Activated naive CD8-positive, alpha-beta T cell treated with anti-CD3 and anti-CD28 coated beads, Interleukin-2, amount 50 U/mL, for 24 hours (primary cell): ENCODE measurements at regions not wholly inside any gene's neighbourhood (a gene's known extent, or its start where the extent isn't known, plus 50 kb on each side); places are given as distances from the start of the nearest gene placed in this dataset.
"Not testable (repeated sequence)": the region's sequence is repeated elsewhere in the genome, so short reads cannot be mapped to it uniquely, and the experiment has no call there.

Experiments
- ATAC-seq: fragments of 150-1000 bp; cut with Tn5 transposase; one replicate; pipeline ENCODE4 v1.10.0; 2021
- DNase-seq: peaks from one replicate; pipeline ENCODE4 v3.0.0; 2021
- H3K27ac Mint-ChIP-seq: one replicate; pipeline ENCODE4 v1.8.0; 2021; ENCODE audit warnings: mild to moderate bottlenecking, mixed read lengths
- H3K27me3 Mint-ChIP-seq: one replicate; pipeline ENCODE4 v1.8.0; 2021; ENCODE audit warnings: mixed read lengths
- H3K36me3 Mint-ChIP-seq: one replicate; pipeline ENCODE4 v1.8.0; 2021; ENCODE audit warnings: low read depth, mixed read lengths
- H3K4me1 Mint-ChIP-seq: one replicate; pipeline ENCODE4 v1.8.0; 2021; ENCODE audit warnings: mixed read lengths
- H3K4me3 Mint-ChIP-seq: one replicate; pipeline ENCODE4 v1.8.0; 2021; ENCODE audit warnings: mild to moderate bottlenecking, moderate library complexity, mixed read lengths
- H3K9me3 Mint-ChIP-seq: one replicate; pipeline ENCODE4 v1.8.0; 2021; ENCODE audit warnings: mixed read lengths

DNA sequence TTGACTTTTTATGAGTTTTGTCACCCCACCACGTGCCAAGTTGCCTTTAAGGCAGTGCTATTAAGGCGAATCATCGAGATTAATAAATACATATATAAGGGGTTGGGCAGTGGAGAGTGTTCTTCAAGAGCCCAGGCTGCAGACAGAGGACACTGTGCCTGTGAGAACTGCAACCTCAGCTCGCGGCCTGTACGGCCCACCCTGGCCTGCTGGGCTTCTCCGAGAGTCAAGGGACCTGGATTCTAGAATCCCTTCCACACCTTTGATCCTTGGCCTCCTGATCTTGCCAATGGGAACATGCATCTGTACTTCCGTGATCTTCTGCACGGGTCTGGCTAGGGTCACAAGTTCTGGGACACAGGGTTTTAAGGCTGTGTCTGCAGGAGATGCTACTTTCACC is 54.5 kb downstream of the IRX5 start:
- H3K36me3 Mint-ChIP-seq = no peaks in the 10 kb centered on the region
- no peak overlapping the region for H3K4me3 Mint-ChIP-seq
- no peaks in the 10 kb centered on the region for H3K4me1 Mint-ChIP-seq
- H3K9me3 Mint-ChIP-seq = no peaks in the 10 kb centered on the region
- DNase-seq = no peak
- no peak overlapping the region for H3K27ac Mint-ChIP-seq
- peaks cover 3% of the 10 kb centered on the region for H3K27me3 Mint-ChIP-seq
- no peak for ATAC-seq

DNA sequence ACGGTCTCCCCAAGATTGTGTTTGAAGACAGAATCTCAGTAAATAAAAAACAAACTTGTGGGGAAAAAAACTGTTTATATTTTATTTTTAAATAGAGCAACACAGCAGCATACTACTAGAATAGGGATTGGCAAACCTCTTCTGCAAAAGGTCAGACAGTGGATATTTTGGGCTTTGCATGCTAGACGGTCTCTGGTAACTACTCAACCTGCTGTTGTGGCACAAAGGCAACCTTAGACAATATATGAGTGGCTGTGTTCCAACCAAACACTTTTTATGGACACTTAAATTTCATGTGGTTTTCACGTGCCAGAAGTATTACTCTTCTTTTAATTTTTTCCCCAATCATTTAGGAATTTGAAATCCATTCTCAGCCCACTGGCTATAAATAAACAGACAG is 55.0 kb downstream of the IRX5 start:
- H3K4me3 Mint-ChIP-seq = no peak overlapping the region
- DNase-seq = no peak
- no peaks in the 10 kb centered on the region for H3K4me1 Mint-ChIP-seq
- no peaks in the 10 kb centered on the region for H3K36me3 Mint-ChIP-seq
- no peak for ATAC-seq
- H3K27me3 Mint-ChIP-seq = peaks cover 3% of the 10 kb centered on the region
- H3K9me3 Mint-ChIP-seq = no peaks in the 10 kb centered on the region
- no peak overlapping the region for H3K27ac Mint-ChIP-seq

DNA sequence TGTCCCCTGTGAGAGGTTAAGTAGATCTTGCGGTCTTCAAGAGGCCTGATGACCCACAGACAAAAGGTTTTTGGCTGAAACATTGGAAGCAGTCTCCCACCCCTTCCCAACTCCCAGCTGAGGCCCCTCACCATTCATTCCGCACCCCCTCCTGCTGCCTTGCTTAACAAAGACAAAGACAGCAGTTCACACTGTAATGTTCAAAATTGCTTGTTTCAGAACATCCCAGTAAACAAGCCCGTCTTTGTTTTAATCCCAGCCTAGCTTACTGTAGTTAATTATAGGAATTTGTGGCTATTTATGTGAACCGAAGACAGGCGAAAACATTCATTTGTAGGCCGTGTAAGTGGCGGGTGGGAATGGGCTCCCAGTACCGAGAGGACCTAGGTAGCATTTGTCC is 55.7 kb downstream of the IRX5 start:
- Mint-ChIP-seq H3K36me3 (no peaks in the 10 kb centered on the region), H3K9me3 (no peaks in the 10 kb centered on the region), H3K27ac (no peak overlapping the region), H3K4me1 (no peaks in the 10 kb centered on the region), H3K27me3 (peaks cover 3% of the 10 kb centered on the region), H3K4me3 (no peak overlapping the region)
- no peak for ATAC-seq
- DNase-seq = no peak

DNA sequence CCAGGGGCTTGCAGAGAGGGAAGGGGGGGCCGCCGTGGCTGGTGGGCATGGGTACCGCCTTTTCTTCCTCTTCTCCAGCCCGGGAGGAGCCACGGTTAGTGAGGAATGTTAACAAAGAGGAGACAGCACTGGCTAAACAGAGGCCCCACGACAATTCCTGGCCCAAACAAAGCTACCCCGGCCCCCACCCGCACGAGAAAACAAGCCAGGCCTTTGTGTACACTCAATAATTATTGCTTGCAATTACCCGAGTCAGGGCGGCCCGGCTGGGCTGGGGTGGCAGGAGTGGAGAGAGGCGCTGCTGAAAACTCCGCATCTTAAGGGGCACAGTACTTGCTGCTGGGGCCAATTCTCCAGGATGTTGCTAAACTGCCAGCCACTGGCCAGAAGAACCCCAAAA is 56.4 kb downstream of the IRX5 start:
- Mint-ChIP-seq H3K36me3 (no peaks in the 10 kb centered on the region), H3K27me3 (peaks cover 3% of the 10 kb centered on the region), H3K4me3 (no peak overlapping the region), H3K4me1 (no peaks in the 10 kb centered on the region), H3K9me3 (no peaks in the 10 kb centered on the region), H3K27ac (no peak overlapping the region)
- ATAC-seq = no peak
- no peak for DNase-seq

DNA sequence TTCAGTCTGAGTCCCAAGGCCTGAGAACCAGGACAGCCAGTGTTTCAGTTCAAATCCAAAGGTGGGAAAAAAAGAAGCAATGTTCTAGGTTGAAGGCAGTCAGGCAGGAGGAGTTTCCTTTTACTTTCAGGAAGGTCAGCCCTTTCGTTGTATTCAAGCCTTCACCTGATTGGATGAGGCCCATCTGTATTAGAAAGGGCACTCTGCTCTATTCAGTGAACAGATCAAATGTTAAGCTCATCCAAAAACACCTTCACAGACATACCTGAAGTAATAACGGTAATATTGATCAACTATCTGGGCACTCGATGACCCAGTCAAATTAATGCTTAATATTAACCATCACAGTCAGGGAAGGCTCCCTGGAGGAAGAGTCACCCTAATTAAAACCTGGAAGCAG is 60.9 kb downstream of the IRX5 start:
- no peak for DNase-seq
- Mint-ChIP-seq H3K4me3 (no peak overlapping the region), H3K27me3 (peaks cover 3% of the 10 kb centered on the region), H3K36me3 (no peaks in the 10 kb centered on the region), H3K4me1 (no peaks in the 10 kb centered on the region), H3K9me3 (no peaks in the 10 kb centered on the region), H3K27ac (no peak overlapping the region)
- ATAC-seq = no peak

DNA sequence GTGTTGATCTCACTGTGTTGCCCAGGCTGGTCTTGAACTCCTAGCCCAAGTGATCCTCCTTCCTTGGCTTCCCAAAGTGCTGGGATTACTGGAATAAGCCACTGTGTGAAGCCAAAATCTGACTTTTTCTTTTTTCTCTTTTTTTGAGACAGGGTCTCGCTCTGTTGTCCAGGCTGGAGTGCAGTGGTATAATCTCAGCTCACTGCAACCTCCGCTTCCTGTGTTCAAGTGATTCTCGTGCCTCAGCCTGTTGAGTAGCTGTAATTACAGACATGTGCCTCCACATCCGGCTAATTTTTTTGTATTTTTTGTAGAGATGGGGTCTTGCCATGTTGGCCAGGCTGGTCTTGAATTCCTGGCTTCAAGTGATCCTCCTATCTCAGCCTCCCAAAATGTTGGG is 61.3 kb downstream of the IRX5 start:
- not testable (repeated sequence) for H3K27ac Mint-ChIP-seq, ATAC-seq, H3K36me3 Mint-ChIP-seq, H3K4me1 Mint-ChIP-seq, H3K9me3 Mint-ChIP-seq, H3K27me3 Mint-ChIP-seq, DNase-seq, H3K4me3 Mint-ChIP-seq

DNA sequence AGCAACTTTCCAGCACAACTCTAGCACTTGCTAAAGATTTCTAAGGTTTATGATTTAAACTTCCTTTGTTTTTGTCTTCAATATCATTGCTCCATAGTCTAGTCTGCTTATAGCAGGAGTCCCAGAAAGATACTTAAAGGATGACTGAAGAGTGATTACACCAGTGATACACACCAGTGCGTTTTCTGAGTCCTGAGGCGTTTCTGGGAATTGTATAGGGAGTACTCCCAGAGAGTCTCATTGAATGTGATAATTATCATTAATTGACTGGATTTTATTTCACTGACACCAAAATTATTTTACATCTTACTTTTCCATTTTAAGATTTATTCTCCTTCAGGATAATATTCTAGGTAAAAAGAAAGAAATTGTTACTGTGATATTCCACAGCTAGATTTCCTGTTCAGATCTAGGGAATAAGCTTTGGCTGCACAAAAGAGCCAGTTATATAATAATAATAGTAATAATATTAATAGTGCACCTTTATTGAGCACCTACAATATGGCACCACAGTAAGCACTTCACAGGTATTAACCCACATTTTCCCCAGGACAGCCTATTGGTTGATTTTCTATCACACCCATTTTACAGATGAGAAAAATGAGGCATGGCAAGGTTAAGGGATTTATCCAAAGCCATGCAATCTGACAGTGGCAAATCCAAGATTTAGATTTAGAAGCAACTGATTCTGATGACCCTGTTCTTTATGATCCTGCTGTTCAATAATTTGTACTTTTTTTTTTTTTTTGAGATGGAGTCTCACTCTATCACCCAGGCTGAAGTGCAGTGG is 62.6 kb downstream of the IRX5 start:
- Mint-ChIP-seq H3K27me3 (peaks cover 3% of the 10 kb centered on the region), H3K4me1 (no peaks in the 10 kb centered on the region), H3K4me3 (no peak overlapping the region), H3K9me3 (no peaks in the 10 kb centered on the region), H3K27ac (no peak overlapping the region), H3K36me3 (no peaks in the 10 kb centered on the region)
- ATAC-seq (no peak), DNase-seq (no peak)

DNA sequence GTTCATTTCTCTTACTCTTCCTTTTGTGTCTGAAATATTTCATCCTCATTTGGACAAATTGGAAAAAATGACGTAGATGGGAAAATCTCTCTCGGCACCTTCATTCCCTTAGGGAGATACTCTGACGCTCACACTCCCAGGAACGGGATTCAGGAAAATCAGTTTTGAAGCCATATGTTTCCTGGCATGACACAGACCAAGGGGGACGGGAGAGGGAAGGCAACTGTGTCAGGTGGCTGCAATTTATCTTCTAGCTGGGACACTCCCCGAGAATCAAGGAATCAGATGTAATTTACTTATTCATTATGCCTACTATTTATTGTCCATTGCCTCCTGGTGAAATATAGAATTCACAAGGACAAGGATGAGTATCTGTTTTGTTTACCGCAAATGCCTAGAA is 65.5 kb downstream of the IRX5 start:
- ATAC-seq (no peak), DNase-seq (no peak)
- H3K4me3 Mint-ChIP-seq = no peak overlapping the region
- H3K9me3 Mint-ChIP-seq = no peaks in the 10 kb centered on the region
- H3K4me1 Mint-ChIP-seq = no peaks in the 10 kb centered on the region
- H3K36me3 Mint-ChIP-seq = no peaks in the 10 kb centered on the region
- no peak overlapping the region for H3K27ac Mint-ChIP-seq
- H3K27me3 Mint-ChIP-seq = peaks cover 4% of the 10 kb centered on the region

DNA sequence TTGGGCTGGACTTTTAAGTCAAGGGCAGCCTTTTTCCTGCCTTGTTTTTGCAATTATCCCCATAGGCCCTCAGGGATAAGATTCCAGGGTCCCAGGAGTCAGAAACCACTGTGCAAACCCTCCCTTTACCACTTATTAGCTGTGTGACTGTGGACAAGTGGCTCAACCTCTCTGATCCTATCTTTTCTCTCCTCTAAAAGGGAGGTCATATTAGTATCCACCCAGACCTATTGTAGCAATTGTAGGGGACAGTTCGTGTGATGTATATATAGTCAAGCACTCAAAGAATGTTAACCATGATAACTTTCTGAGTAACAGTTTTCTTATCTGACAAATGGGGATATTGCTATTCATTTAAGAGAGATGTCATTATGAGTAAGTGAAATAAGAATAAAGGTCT is 68.2 kb downstream of the IRX5 start:
- no peaks in the 10 kb centered on the region for H3K36me3 Mint-ChIP-seq
- H3K27me3 Mint-ChIP-seq = peaks cover 4% of the 10 kb centered on the region
- no peaks in the 10 kb centered on the region for H3K9me3 Mint-ChIP-seq
- no peaks in the 10 kb centered on the region for H3K4me1 Mint-ChIP-seq
- no peak overlapping the region for H3K4me3 Mint-ChIP-seq
- no peak for ATAC-seq
- H3K27ac Mint-ChIP-seq = no peak overlapping the region
- no peak for DNase-seq

DNA sequence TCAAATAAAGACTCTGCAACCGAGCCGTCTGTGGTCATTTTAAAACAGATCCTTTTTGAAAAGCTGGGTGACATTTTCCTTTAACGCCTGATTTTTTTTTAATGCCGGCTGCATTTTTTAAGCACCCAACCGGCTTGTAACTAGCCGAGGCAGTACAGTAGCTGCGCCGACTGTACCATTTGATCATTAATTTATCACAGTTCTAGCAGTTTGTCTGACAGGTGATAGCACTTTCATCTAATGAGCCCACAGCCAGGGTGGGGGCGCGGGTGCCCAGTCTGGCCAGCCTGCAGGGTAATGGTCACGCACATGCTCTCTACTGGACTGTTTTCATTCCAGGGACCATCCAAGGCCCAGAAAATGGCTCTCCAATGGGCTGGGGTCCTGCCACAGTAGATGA is 68.8 kb downstream of the IRX5 start:
- Mint-ChIP-seq H3K4me3 (no peak overlapping the region), H3K27ac (no peak overlapping the region), H3K4me1 (no peaks in the 10 kb centered on the region), H3K9me3 (no peaks in the 10 kb centered on the region), H3K36me3 (no peaks in the 10 kb centered on the region), H3K27me3 (peaks cover 4% of the 10 kb centered on the region)
- no peak for ATAC-seq
- DNase-seq = no peak

DNA sequence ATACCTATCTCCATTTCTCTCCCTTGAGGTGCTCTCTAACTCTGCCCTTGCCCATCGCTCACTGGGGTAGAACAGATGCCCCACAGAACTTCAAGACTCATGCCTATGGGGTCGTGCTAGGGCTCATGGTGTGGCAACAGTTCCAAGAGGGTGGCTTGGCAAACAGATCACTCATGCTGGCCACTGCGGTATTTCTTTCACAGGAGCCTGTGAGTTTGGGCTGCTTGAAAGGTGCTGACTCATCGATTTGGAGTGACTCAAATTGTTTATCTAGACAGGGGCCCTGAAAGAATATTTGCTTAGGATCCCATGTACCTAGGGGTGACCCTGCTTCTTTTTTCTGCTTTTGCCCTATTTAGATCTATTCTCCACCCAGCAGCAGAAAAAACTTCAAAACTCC is 69.9 kb downstream of the IRX5 start:
- ATAC-seq (no peak), DNase-seq (no peak)
- Mint-ChIP-seq H3K9me3 (no peaks in the 10 kb centered on the region), H3K27me3 (peaks cover 4% of the 10 kb centered on the region), H3K36me3 (no peaks in the 10 kb centered on the region), H3K4me3 (no peak overlapping the region), H3K4me1 (no peaks in the 10 kb centered on the region), H3K27ac (no peak overlapping the region)

DNA sequence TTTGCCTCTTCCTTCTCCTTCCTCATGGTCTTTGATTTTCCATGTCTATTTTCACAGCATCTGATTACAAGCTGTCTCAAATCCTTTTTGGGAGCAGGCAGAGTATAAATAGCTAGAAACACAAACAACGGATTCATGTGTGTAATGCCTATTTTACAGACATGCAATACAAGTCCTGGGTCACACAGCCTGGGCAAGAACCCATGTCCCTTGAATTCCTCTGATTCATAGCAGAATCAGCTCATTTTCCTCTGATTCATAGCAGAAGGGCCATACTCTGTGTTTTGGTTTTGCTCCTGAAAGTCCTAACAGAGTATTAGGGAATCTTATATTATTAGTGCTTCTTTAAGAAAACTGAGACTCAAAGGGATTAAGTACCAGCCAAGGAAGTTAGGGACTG is 71.3 kb downstream of the IRX5 start:
- Mint-ChIP-seq H3K9me3 (no peaks in the 10 kb centered on the region), H3K36me3 (no peaks in the 10 kb centered on the region), H3K4me3 (no peak overlapping the region), H3K27ac (no peak overlapping the region), H3K4me1 (no peaks in the 10 kb centered on the region), H3K27me3 (peaks cover 4% of the 10 kb centered on the region)
- ATAC-seq (no peak), DNase-seq (no peak)

DNA sequence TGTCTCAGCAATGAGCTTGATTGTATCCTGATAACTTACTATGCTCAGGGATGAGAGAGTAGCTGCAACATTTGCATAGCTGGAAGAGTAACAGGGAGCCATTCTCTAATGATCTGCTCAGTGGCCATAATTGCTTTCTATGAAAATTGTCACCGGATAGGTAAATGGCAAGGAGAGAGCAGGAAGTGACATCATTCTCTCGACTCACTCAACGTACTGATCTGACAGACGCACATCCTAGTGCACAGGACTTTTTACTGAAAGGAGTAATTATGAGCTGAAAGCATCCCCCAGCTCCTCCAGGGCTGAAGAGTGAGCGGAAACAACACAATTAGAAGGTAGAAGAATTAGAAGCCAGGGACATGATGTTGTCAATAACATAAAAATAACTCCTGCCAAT is 71.8 kb downstream of the IRX5 start:
- no peaks in the 10 kb centered on the region for H3K36me3 Mint-ChIP-seq
- no peak for DNase-seq
- H3K9me3 Mint-ChIP-seq = no peaks in the 10 kb centered on the region
- H3K27ac Mint-ChIP-seq = no peak overlapping the region
- H3K27me3 Mint-ChIP-seq = peaks cover 4% of the 10 kb centered on the region
- no peaks in the 10 kb centered on the region for H3K4me1 Mint-ChIP-seq
- ATAC-seq = no peak
- no peak overlapping the region for H3K4me3 Mint-ChIP-seq

DNA sequence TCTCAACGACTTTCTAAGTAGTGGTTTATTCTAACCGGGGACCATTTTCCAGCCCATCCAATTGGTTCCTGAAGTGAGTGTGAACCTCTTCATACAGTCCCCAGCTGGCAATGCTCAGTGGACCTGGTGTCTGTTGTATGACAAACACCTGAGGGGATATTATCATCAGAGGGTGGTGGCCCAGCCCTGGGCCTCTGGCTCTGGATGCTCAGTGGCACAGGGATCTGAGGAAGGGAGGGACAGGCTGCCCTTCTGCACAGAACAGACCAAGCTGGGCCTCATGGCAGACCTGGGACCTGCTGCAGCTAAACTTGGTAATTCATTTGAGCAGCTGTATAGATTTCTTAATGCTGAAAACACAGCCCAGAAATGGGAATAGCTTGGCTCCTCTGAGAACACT is 72.6 kb downstream of the IRX5 start:
- Mint-ChIP-seq H3K4me1 (no peaks in the 10 kb centered on the region), H3K27me3 (peaks cover 4% of the 10 kb centered on the region), H3K27ac (no peak overlapping the region), H3K4me3 (no peak overlapping the region), H3K36me3 (no peaks in the 10 kb centered on the region), H3K9me3 (no peaks in the 10 kb centered on the region)
- no peak for DNase-seq
- no peak for ATAC-seq

DNA sequence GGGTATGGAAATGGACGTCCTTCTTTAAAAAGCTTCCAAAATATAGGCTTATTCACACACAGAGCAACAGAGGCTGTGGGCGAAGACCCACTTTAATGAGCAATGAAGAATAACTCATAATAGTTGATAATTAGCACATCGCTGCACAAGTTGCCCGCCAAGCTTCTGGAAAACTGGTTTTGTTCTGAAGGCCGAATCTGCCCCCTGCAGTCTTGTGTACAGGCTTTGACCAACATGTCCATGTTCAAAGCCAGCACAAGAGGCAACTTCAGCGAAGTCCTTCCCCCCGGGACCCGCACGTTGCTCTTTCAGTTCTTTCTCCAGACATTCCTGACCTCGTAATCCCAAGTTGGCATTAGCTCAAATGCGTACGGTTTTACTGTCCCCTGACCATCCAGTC is 73.3 kb downstream of the IRX5 start:
- no peak overlapping the region for H3K4me3 Mint-ChIP-seq
- no peak for ATAC-seq
- DNase-seq = no peak
- H3K27ac Mint-ChIP-seq = no peak overlapping the region
- no peaks in the 10 kb centered on the region for H3K36me3 Mint-ChIP-seq
- no peaks in the 10 kb centered on the region for H3K4me1 Mint-ChIP-seq
- no peaks in the 10 kb centered on the region for H3K9me3 Mint-ChIP-seq
- peaks cover 2% of the 10 kb centered on the region for H3K27me3 Mint-ChIP-seq

DNA sequence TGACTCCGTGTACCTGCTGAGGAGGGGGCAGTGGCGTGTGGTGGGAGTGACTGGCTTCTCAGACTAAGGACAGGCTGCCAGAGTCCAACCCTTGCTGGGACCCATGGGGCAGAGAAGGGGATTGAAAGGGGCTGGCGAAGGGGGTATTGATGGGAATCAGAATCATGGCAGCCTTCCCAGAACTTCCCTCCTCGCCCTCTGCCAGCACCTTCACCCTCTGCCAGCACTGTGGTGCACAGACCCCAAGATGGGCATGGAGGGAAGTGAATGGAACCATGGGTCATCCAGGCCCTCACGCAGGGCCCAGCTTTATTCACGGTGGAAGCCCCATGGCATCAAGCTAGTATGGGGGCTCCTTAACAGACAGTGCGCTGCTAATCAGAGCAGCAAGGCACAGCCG is 76.8 kb downstream of the IRX5 start:
- ATAC-seq (no peak), DNase-seq (no peak)
- Mint-ChIP-seq H3K36me3 (no peaks in the 10 kb centered on the region), H3K27ac (no peak overlapping the region), H3K9me3 (no peaks in the 10 kb centered on the region), H3K27me3 (no peaks in the 10 kb centered on the region), H3K4me3 (no peak overlapping the region), H3K4me1 (no peaks in the 10 kb centered on the region)
